HG02938 (cell line): ENCODE measurements at regions not wholly inside any gene's neighbourhood (a gene's known extent, or its start where the extent isn't known, plus 50 kb on each side); places are given as distances from the start of the nearest gene placed in this dataset.

Experiments
- ATAC-seq: cut with Tn5 transposase; IDR thresholded peaks from one replicate; pipeline ENCODE4 v1.9.1; 2021; ENCODE audit warnings: mild to moderate bottlenecking, moderate library complexity; ENCODE audit not compliant: unreplicated experiment

DNA sequence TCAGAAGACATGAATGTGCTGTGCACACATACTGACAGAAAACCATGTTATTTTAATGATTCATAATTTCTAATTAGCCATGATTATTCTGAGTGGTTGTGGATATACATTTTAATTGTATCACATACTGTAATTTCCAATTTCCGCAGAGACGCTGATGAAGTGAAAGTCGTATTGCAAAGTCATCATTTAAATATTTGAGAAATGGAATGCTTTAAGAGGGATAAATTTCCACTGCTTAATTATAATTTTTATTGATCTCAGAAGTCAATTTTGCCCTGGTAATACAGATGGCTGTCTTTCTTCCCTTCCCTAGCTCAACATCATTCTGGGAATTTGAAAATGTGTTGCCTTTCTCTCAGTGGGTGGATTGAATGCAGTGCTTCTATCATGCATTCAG lies 819.3 kb downstream of the ROBO2 start:
- no peak for ATAC-seq

- ATAC-seq, result no peak
Observed at GRCh38 chr3:77868725-77869124, 828.8 kb downstream of the ROBO2 start.

GRCh38 chr3:77869423-77869822 lies 829.5 kb downstream of the ROBO2 start:
- ATAC-seq, result no peak

DNA sequence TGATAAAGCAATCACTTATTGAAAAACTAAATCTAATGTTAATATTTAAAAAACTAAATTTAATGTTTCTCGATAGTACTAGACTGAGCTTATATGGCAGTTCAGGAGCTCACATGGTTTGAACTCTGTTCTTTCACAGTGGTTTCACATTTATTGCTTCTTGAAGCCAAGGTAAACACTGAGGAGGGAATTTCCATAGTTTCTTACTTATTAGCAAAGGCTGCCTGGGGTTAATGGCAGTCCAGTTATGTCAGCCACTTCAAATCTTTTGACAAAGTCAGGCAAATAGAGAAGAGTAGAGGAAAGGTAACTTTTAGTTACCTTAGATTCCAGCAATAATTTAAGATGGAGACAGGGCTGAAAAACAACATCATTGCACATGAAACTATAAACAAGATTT lies 831.5 kb downstream of the ROBO2 start:
- ATAC-seq, result no peak

DNA sequence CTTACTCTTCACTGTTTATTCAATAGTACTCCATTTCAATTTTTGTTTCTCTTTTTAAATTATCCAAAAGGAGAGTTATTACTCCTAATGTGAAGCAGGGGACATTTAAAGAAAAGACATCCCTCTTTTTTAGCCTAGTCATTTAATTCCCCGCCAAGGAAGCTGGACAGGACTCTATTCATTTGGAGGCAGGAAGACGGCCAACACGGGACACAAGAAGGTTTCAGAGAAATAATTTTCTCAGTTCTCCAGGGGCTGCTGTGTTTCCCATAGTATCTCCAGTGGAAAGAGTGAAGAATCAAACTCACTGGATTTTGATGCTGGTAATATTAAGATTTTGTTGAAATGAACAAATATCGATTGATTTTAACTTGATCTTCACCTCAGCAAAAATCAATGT lies 833.7 kb downstream of the ROBO2 start:
- no peak for ATAC-seq

GRCh38 chr3:77885381-77885780 lies 845.5 kb downstream of the ROBO2 start:
- no peak for ATAC-seq

DNA sequence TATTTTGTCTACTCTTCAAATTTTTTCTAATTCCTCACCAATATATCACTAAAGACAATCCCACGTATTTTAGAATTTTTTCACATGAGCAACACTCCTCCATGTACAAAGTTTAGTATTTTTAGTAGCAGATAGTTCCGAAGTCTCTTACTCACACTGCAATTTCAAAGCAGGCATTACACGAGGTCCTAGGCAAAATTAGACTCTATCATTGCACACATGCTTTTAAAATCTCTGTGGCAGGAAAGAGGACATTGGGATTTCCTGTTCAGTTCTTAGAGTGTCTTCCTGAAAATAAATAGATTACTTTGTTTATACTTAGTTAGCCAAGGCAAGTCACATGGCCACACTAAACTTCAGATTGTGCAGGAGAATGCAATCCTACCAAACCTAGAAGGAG lies 847.7 kb downstream of the ROBO2 start:
- no peak for ATAC-seq

GRCh38 chr3:77889616-77890015 lies 849.7 kb downstream of the ROBO2 start:
- ATAC-seq, result no peak

DNA sequence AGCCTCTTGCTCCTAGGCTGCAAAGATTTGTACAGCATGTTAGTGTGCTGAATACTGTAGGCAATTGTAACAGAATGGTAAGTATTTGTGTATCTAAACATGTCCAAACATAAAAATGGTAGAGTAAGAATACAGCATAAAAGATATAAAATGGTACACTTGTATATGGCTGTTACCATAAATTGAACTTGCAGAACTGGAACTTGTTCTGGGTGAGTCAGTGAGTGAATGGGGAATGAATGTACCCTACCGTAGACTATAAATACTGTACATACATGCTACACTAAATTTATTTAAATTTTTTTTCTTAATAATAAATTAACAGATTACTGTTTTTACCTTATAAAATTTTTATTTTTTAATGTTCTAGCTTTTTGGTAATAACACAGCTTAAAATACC lies 858.7 kb downstream of the ROBO2 start:
- ATAC-seq, result no peak

GRCh38 chr3:77902675-77903074 lies 862.8 kb downstream of the ROBO2 start:
- no peak for ATAC-seq

DNA sequence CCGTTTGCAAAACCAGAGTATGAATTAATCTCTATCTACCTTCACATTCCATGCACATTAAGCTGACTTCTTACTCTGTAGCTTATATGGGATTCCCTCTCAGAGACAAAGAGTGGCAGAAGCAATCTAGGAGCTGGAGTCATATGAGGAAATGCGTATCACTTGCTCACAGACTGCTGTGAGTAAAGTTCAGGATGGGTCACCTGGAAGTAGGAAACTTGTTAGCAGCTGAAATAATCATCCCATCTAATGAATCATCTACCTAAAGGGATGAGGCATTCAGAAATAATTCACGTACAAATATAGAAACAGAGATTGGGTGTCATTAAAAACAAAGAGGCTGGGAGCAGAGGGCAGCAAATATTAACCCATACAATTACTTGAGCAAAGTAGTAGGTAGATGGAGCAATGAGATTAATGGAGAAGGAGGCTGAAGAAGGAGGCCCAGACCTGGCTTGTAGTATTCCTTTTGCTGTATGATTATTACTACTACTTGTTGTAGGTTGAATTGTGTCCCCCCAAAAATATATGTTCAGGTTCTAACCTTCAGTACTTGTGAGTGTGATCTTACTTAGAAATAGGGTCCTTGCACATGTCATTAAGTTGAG lies 866.3 kb downstream of the ROBO2 start:
- no peak for ATAC-seq

DNA sequence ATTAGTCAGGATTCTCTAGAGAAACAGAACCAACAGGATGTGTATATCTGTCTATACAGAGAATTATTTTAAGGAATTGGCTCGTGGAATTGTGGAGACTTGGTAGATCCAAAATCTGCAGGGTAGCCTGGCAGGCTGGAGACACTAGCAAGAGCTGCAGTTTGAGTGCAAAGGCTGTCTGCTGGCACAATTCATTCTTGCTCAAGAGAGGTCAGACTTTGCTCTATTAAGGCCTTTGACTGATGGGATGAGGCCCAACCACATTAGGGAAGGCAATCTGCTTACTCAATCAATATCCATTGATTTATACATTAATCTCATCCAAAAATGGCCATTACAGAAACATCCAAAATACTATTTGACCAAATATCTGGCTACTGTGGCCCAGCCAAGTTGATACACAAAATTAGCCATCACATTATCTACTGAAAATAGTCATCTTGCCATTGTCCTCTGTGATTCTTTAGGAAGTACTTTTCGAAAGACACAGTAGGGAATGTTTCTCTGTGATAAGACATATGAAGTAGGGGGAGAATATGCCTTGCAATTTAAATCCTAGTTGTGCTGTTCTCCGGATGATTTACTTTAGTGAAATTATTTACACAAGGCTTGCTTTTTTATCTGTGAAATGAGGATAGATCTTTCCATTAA lies 873.8 kb downstream of the ROBO2 start:
- ATAC-seq, result no peak

GRCh38 chr3:77915336-77915735 lies 875.4 kb downstream of the ROBO2 start:
- ATAC-seq, result no peak

GRCh38 chr3:77917225-77917624 lies 877.3 kb downstream of the ROBO2 start:
- no peak for ATAC-seq

DNA sequence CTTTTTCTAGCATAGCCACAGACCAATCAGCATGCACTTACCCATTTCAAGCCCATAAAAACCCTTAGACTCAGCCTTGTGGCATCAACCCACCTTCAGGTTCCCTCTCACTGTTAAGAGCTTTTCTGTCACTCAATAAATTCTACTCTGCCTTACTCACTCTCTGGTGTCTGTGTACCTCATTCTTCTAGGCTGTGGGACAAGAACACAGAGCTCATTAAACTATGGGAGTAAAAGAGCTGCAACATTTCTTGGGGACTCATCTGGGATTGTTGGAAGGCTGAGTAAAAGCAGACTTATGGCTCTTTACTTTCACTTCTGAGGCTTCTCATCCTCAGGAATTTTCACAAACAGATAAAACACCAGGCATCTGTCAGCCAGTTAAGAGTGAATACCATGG lies 879.3 kb downstream of the ROBO2 start:
- no peak for ATAC-seq

DNA sequence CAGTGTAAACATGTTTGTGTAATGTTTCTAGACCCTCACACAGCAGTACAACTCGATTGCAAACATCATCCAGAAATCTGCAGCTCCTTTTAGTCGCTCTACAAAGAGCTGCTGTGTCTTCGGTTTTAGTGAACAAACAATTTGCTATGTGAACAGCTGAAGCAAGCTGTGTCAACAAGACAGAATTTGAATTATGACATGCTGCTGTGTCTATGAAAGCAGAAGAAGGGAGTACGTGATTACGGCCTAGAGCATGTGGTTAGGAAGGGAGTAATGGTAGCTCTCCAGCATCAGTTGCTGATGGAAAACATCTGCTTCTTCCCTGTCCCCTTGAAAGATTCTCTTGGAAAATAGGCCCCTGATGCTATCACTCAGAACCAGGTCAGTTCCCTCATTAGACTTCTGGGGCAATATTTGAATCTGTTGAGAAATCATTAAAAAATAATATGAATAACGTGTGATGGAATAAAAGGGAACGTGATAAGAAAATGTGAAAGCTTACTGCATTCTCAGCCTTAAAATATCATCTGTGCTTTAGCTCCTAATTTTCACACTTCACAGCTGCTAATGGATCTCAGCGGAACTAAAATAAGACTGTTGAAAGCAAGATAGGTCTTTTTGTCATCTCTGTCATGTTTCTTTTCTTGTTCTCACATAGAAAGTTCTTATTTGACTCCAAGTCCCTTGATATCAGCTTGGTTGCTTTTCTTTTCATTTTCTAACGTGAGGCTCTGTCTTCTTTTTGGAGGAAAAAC lies 891.5 kb downstream of the ROBO2 start:
- ATAC-seq, result no peak

- no peak for ATAC-seq
Observed at GRCh38 chr3:77932926-77933325, 893.0 kb downstream of the ROBO2 start.

GRCh38 chr3:77933926-77934325 lies 894.0 kb downstream of the ROBO2 start:
- ATAC-seq, result no peak

DNA sequence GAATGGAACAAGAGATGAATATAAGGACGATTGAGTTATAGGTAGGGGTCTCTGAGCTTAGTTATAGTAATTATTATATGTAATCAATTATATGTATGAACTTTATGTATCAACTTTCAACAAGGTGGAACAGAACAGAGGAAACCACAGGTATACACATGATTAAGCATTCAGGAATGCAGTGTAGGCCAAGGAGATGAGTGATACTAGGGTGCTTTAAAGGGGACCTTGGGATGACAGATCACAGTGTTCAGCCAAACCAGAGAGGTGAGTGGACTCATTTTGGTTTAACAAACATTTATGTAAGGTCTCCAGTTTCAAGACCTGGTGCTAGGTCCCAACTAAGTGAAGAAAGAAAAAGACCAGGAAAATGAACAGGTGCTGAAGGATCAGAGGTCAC lies 895.5 kb downstream of the ROBO2 start:
- no peak for ATAC-seq

DNA sequence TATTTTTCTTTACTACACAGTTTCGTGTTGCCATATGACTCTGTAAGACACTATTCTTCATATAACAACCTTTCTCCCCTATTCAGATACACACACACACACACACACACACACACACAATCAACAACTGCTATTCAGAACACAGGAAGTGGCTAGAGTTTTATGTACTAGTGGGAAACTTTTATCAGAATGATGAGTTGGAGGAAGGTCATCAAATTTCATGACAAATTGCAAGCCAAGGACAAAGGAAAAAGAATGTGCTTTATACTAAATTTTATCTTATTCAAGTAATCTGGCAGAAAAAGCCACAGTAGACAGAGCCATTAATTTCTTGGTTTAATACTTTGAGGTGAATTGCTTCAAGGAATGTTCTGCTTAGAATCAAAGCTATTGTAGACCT lies 899.8 kb downstream of the ROBO2 start:
- ATAC-seq, result no peak

- no peak for ATAC-seq
Observed at GRCh38 chr3:77943598-77943997, 903.7 kb downstream of the ROBO2 start.

GRCh38 chr3:77945320-77945719 lies 905.4 kb downstream of the ROBO2 start:
- no peak for ATAC-seq
